CD4-positive, alpha-beta T cell treated with Interferon gamma for 1 hour (primary cell): ENCODE measurements at regions not wholly inside any gene's neighbourhood (a gene's known extent, or its start where the extent isn't known, plus 50 kb on each side); places are given as distances from the start of the nearest gene placed in this dataset.

Source experiments
- DNase-seq: peaks from one replicate; pipeline ENCODE4 v3.0.0-alpha.2; 2020

- DNase-seq, result no peak
Measured at GRCh38 chr20:57038608-57039440, 227.6 kb downstream of the BMP7 start.

GRCh38 chr20:57040466-57040865, 226.0 kb downstream of the BMP7 start:
- no peak for DNase-seq

GRCh38 chr20:57040924-57041323, 225.5 kb downstream of the BMP7 start:
- no peak for DNase-seq

- no peak for DNase-seq
Measured at GRCh38 chr20:57043091-57043490, 223.3 kb downstream of the BMP7 start.

- DNase-seq, result no peak
Measured at GRCh38 chr20:57043669-57044268, 222.7 kb downstream of the BMP7 start.

- DNase-seq, result no peak
Measured at GRCh38 chr20:57047281-57048026, 219.0 kb downstream of the BMP7 start.

GRCh38 chr20:57048027-57048869, 218.2 kb downstream of the BMP7 start:
- DNase-seq, result no peak

- DNase-seq, result no peak
Measured at GRCh38 chr20:57049296-57049695, 217.1 kb downstream of the BMP7 start.

GRCh38 chr20:57051096-57051495, 215.3 kb downstream of the BMP7 start:
- DNase-seq, result no peak

GRCh38 chr20:57053067-57053466, 213.4 kb downstream of the BMP7 start:
- DNase-seq, result no peak

GRCh38 chr20:57053793-57054552, 212.5 kb downstream of the BMP7 start:
- no peak for DNase-seq

- DNase-seq, result no peak
Measured at GRCh38 chr20:57055345-57055744, 211.1 kb downstream of the BMP7 start.

- DNase-seq, result no peak
Measured at GRCh38 chr20:57056651-57057050, 209.8 kb downstream of the BMP7 start.

GRCh38 chr20:57059055-57059596, 207.3 kb downstream of the BMP7 start:
- no peak for DNase-seq

- DNase-seq, result no peak
Measured at GRCh38 chr20:57060407-57061050, 205.9 kb downstream of the BMP7 start.

- DNase-seq, result no peak
Measured at GRCh38 chr20:57061051-57061900, 205.2 kb downstream of the BMP7 start.

GRCh38 chr20:57062241-57062640, 204.2 kb downstream of the BMP7 start:
- no peak for DNase-seq

GRCh38 chr20:57062696-57063270, 203.7 kb downstream of the BMP7 start:
- DNase-seq, result no peak

GRCh38 chr20:57064836-57065235, 201.6 kb downstream of the BMP7 start:
- no peak for DNase-seq

- DNase-seq, result no peak
Measured at GRCh38 chr20:57065646-57066045, 200.8 kb downstream of the BMP7 start.
